ENCODE measurements at regions not wholly inside any gene's neighbourhood (a gene's known extent, or its start where the extent isn't known, plus 50 kb on each side); places are given as distances from the start of the nearest gene placed in this dataset.

DNA sequence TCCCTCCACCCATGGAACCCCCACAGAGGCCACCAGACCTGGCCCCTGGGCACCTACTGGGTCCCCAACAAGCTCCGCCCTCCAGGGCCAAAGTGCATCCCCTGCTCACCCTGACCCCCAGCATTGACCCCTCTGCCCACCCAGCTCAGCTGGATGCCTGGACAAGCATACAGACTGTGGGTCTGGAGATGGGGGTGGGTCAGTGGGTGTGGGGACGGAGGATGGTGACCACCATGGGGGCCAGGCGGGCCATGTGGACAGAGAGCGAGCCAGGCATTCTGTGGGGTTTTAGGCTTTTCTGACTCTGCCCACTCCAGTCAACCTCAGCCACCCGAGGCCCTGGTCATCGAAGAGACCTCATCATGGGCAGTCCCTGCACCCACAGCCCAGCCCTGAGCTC lies 183.7 kb downstream of the BRD1 start:
- in situ Hi-C loops (cut with HindIII; ENCODE audit: low sequenced_read_pairs): no loop called here

DNA sequence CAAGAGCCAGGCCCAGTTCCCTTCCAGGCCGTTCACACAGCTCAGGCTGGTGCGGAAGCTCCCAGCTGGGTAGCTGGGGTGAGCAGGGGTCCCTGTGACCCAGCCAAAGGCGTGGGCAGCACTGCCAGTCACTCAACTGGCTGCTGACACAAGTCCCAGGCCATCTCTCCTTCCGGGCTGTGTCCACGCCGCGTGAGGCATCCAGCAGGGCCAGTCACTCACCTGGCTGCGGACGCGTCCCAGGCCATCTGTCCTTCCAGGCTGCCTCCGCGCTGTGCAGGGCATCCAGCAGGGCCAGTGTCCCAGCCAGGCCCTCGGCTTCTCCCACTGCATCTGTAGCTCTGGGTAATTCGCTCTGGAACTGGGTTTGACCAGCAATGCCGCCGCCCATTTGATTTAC lies 184.2 kb downstream of the BRD1 start:
- in situ Hi-C loops (cut with HindIII; ENCODE audit: low sequenced_read_pairs): no loop called here

DNA sequence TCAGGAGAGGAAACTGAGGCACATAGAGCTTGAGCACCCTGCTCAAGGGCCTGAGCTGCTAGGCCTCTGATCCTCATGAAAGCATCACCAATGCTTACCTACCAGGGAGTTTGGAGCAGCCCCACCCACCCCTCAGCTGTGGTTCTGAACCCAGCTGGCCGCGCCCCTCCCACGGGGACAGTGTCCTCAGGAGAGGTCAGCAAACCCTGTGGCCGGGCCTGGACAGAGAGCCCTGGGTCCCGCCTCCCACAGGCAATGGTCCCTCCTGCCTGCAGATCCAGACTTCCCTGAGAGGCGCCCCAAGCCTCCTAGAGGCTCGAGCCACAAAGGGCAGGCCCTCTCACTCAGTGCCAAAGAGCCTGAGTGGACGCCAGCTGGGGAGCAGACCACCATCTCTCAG lies 184.9 kb downstream of the BRD1 start:
- in situ Hi-C loops (cut with HindIII; ENCODE audit: low sequenced_read_pairs): no loop called here

DNA sequence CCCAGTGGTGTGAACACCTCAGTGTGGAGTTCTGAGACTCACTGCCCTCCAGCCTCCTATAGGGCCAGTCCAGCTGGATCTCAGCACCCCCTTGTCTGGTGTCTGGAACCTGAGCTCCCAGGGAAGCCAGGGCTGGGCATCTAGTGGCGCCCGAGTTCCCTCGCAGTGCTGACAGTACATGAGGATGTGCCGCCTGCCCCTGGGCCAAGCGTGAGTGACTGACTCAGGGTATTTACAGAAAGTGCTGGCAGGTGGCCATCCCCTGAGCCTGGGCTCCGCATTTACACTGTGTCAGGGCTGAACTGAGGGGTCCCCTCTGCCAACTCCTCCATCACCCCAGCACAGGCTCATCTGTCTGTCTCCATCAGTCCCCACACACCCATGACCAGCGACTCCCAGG lies 185.3 kb downstream of the BRD1 start:
- in situ Hi-C loops (cut with HindIII; ENCODE audit: low sequenced_read_pairs): no loop called here

DNA sequence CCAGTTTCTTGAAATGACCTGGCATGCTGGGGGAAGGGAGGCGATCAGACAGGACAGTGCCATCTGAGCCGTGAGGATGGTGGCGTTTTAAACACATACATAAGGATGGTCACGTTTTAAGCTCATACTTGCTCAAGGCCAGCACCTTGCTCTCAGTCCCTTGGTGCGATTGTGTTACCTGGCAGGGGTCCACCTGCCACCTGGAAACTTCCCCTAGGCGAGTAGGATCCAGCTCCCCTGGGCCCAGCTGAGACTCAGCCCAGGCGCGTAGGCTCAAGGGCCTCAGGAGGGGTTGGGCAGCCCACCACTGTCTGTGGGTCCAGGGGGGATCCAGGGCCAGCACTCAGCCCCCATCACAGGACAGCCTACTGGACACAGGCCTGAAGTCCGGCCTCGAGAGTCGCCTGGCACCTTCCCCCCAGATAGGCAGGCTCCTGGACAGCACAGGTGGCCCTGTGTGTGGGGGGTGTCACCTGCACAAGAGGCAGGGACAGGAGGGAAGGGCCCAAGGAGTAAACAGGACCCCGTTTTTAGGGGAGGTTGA lies 185.8 kb downstream of the BRD1 start:
- in situ Hi-C loops (cut with HindIII; ENCODE audit: low sequenced_read_pairs): no loop called here

DNA sequence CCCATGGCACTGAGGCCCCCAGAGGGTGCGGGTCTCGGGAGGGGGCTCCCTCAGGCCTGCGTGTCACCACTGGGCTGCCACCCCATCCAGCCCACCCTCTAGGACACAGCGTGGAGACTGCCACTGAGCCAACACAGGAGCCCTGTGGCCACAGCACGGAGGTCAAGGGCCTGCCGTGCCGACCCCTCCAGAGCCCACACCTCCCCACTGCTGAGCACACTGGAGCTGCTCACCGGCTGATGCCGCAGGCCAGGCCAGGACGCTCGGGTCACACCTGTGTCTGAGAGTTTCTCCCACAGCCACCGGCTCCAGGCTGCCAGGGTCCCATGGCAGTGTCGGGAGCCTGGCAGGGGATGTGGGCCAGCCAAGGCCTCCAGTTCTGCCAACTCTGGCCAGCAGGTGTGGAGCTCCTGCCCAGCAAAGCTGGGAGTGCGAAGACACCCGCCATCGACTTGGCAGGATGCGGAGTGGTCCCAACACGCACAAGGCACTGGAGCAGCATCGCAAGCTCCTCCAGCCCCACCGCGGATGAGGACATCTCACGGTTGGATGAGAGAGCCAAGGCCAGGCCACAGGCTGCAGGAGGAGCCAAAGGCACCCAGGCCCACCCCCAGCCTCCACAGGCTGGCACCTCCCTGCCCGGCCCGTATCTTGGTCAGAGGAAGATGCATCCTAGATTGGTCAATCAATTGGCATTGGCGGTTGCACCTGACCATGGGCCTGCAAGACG lies 187.1 kb downstream of the BRD1 start:
- in situ Hi-C loops (cut with HindIII; ENCODE audit: low sequenced_read_pairs): no loop called here

DNA sequence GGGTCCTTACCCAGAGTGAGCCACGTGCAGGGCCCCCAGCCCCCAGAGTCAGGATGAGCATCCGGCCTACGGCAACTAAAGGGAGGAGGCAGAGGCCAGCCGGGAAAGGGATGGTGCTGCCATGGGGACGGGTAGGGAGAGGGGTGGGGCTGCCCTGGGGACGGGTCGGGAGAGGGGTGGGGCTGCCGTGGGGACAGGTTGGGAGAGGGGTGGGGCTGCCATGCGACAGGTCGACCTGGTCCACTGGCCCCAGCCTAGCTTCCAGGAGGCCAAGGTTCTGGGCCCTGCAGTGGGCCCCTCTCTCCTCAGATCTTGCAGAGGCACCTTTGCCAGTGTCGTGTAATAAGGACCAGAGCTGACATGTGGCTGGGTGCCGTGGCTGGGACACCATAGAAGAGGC lies 187.7 kb downstream of the BRD1 start:
- in situ Hi-C loops (cut with HindIII; ENCODE audit: low sequenced_read_pairs): loop anchor here (5.0 kb wide), 1 partner anchor 83 kb away; no protein-coding TSS in a partner anchor

DNA sequence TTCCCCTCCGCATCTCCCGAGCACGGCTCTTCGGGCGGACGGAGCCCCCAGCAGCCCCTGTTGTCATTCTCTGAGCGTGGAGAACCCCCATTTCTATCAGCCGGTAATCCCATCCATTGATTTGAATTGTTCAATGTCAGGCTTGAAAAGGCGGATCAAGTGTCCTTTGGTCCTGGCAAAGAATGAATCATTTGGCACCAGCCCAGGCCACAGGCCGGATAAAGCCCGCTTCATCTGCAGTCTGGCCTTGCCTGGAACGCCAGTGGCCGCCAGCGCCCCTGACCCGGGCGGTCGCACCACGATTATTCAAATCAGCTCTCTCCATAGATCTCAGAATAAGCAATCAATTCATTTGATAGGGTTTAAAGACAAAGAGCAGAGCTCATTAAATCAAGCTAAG lies 188.9 kb downstream of the BRD1 start:
- in situ Hi-C loops (cut with HindIII; ENCODE audit: low sequenced_read_pairs): loop anchor here (5.0 kb wide), 1 partner anchor 81 kb away; no protein-coding TSS in a partner anchor

DNA sequence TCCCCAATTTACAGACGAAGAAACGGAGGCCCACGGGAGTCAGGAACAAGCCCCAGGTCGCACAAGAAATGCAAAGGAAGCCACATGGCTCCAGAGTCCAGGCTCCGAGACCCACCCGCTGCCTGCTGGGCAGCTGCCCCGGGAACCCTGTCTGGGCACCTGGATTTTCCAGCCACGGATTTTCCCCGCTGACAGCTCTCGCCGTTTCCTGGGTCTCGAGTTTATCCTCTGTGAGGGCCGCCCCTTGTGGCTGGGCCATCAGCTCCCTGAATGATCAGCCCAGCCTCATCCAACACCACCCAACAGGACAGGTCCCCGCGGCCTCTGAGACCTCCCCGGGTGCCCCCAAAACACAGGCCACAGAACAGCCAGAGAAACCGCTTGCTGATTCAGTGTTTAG lies 189.7 kb downstream of the BRD1 start:
- in situ Hi-C loops (cut with HindIII; ENCODE audit: low sequenced_read_pairs): loop anchor here (5.0 kb wide), 1 partner anchor 81 kb away; no protein-coding TSS in a partner anchor

DNA sequence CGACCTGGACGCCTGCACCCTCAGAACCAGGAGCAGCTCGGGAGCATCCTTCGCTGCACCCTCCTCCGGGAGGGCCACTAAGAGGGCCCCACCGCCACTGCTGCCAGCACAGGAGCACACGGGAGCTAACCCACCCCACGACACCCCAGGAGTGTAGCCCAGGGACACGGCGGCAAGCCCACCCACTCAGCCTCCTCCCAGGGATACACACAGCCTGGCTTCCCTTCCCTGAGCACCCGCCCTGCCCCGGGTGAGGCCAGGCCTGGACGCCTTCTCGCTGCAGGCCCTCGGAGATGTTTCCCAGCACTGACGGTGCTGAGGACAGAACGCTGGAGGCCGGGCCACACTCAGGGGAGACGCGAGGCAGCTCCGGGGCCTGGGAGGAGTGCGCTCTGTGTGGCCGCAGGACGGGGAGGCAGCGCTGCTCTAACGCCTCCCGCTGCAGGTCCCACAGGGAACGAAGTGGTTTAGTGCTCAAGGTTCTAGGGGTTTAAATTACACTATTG lies 190.4 kb downstream of the BRD1 start:
- in situ Hi-C loops (cut with HindIII; ENCODE audit: low sequenced_read_pairs): loop anchor here (5.0 kb wide), 1 partner anchor 80 kb away; no protein-coding TSS in a partner anchor

DNA sequence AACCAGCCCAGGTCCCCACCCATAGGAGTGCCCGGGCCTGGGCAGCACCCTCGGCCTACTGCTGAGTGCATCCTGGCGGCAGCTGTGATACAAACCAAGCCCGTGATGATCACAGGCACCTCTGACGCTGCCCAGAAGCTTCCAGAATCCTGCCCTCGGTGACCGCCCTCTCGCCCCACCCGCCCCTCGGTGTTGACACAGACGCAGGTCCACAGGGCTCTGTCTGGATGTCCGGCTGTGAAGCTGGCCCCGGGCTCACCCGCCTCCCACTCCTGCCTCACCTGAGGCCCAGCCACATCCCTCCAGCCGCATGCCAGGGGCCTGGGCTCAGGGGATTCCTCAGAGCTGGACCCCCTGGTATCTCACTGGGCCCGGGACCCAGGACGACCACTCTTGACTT lies 191.0 kb downstream of the BRD1 start:
- in situ Hi-C loops (cut with HindIII; ENCODE audit: low sequenced_read_pairs): loop anchor here (5.0 kb wide), 1 partner anchor 79 kb away; no protein-coding TSS in a partner anchor

DNA sequence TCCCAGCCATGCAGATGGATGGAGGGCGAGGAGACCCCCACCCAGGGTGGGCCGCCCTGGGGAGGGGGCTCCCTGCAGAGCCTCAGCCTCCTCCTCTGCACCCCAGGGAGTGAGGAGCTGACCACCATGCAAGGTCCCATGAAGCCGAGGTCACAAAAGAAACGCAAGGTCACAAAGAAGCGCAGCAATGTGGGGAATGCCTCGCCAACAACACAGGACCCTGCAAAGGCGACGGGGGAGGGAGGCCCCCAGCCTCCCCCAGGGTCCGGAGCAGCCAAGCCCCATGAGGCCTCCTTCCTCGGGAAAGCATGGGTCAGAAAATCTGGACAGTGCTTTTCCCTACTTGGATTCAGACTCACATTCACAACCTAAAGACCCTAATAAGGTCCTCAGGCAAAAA lies 191.5 kb downstream of the BRD1 start:
- in situ Hi-C loops (cut with HindIII; ENCODE audit: low sequenced_read_pairs): loop anchor here (5.0 kb wide), 1 partner anchor 79 kb away; no protein-coding TSS in a partner anchor

DNA sequence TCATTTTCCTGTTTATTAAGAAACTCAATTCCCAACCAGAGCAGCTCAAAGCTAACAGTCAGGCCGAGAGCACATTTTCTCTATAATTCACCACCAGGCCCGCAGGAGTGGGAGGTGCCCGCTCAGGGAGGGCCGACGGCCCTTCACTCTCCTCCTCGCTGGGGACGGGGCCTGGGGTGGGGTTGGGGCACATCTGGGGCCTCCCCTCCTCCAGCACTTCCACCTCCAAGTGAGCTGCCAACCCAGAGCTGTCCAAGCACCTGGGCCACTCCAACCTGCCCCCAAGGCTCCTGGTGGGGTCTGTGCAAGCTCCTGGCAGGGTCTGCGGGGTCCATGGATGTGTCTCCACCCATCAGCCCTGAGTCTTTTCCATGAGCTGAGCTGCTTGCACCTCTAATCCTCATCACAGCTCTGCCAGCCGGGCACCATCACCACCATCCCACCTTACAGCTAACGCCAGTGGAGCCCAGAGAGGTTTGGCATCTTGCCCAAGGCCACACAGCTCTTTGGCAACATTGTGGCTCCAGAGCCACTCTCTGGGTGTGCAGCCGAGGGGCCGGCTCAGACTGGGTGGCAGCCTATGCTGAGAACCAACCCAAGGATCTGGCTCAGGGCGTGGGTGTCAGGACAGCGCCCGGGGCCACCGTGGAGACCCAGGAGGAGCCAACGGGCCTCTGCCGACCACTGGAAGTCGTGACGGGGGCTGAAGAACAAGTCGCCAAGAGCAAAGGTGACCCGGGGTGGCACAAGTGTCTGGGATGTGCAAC lies 193.5 kb downstream of the BRD1 start:
- in situ Hi-C loops (cut with HindIII; ENCODE audit: low sequenced_read_pairs): no loop called here

DNA sequence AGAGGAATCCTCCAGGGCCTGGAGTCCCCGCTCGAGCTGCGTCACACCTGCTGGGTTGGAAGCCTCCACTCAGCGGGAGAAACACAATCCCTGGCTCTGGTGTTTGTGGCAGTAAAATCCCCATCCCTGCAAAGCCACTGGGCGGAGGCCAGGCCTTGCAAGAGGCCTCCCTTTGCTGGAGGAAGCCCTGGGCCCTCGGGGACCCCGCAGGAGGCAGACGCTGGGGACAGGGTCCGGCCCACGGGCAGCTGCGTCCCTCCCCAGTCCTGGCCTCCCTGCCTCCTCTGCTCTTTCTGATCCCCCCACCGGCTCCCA lies 194.7 kb downstream of the BRD1 start:
- in situ Hi-C loops (cut with HindIII; ENCODE audit: low sequenced_read_pairs): no loop called here

DNA sequence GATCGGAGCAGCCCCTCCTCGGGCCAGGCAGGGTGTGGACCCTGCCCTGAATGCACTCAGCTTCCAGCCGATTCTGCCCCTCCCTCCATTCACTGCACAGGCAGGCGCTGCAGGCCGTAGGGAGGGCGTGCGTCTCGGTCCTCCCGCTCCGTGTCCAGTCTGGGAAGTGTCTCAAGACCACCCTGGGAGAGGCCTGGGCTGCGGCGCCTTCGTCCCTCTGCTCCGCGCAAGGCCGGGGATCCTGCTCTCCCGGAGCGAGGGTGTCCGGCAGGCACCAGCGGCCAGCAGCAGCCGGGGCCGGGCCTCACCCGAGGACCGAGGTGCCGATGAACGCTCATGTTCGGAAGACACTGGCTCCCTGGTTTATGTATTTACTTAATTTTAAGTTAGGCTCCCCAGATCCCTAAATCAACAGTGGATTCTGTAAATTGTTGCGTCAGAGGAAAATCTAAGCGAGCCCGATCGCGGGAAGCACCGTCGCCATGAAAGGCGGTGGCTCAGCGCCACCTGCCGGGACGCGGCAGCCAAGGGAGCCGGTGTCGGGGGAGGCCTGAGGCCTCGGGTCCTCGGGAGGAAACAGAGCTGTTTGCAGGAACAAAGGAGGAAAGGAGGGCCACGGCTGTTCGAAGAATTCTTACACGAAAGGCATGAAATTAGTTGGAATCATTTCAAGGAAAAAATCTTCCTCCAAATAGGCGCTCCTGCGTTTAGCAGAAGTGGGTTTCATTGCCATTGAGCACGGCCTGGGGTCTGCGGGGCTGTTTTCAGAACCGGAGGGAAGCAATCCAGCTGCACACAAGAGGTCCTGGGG lies 195.3 kb downstream of the BRD1 start:
- in situ Hi-C loops (cut with HindIII; ENCODE audit: low sequenced_read_pairs): no loop called here

DNA sequence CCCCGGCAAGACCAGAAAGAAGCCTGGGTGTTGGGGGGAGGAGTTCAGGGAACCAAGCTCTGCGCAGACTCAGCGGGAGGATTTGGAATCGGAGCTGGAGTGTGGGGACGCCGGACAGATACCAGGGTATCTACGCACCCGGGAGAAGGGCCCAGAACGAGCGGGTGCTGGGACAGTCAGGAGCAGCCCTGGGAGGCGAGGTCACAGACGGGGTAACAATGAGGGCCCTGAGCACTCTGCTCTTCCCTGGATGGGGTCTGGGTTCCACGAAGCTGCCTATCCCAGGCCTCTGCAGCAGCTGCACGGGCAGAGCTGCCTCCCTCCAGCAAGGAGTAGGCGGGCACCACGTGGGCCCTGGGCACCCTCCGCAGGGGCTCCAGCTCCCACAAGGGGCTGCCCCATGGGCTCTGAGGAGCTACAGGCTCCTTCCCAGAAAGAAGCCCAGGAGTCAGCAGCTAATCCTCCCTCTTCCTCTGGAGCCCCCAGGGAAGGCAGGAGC lies 197.2 kb downstream of the BRD1 start:
- in situ Hi-C loops (cut with HindIII; ENCODE audit: low sequenced_read_pairs): no loop called here

DNA sequence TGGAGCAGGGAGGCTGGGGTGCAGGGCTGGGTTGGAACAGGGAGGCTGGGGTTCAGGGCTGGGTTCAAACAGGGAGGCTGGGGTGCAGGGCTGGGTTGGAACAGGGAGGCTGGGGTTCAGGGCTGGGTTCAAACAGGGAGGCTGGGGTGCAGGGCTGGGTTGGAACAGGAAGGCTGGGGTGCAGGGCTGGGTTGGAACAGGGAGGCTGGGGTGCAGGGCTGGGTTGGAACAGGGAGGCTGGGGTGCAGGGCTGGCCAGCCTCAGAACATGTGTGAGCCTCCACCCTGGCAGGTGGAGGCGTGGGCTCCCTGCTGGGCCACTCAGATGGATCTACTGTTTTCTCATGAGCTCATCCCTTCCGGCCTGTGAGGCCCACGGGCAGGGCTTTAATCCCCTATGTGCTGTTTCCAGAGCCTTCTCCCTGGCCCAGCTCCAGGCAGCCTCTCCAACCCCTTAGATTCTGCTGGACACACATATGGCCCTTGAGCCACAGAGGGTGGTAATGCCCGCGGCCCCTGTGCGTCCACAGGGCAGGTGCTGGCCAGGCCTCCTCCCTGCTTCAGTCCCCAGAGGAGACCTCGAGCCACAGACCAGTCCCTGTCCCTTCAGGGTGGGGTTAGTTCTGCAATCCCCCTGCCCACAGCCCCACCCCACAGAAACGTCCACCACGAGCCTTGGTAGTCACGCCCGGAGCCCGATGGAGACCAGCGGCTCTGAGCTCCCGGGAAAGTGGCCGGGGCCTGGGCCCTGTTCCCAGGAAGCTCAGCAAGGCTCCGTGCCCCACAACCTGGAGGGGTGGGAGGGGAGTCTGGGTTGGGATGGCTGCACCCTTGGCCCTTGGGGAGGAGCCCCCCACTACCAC lies 197.9 kb downstream of the BRD1 start:
- in situ Hi-C loops (cut with HindIII; ENCODE audit: low sequenced_read_pairs): no loop called here

DNA sequence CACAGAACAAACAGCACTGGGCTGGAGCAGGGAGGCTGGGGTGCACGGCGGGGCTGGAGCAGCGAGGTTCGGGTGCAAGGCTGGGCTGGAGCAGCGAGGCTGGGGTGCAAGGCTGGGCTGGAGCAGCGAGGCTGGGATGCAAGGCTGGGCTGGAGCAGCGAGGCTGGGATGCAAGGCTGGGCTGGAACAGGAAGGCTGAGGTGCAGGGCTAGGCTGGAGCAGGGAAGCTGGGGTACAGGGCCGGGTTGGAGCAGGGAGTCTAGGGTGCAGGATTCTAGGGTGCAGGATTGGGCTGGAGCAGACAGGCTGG lies 198.5 kb downstream of the BRD1 start:
- in situ Hi-C loops (cut with HindIII; ENCODE audit: low sequenced_read_pairs): no loop called here

DNA sequence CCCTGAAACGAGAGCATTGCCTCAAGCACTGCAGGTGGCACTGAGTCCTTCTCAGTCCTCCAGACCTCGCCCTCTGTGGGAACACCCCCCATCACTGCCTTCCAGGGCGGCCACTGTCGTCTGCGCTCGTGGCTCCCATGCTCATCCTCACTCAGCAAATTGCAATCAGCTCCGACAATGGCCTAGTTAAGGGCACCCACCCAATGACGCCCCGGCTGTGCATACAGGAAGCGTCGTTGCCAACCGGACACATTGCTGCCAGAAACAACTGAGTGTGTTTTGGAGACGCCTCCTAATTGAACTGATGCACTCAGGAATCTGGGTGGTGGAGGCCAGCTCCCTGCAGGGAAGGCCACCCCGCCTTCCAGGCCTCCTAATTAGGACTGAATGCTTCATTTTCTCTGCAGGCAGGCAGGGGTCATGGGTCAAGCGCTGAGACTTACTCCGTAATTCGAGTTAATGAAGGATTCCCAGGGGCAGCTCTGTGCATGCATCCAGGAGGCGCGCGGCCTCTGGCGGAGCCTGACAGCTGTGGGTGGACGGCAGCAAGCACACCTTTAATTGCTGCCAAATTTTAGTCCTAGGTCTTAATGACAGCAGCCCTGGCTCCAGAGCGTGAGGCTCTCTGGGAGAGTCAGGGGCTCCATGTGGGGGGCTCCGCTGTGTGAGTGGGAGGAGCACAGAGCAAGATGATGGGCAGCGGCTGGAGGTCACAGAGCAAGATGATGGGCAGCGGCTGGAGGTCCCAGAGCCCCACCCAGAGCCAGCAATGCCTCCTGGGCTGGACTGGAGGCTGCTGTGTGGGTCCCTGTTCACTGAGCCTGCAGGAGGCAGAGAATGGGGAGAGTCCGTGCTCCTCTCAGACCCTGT lies 199.0 kb downstream of the BRD1 start:
- in situ Hi-C loops (cut with HindIII; ENCODE audit: low sequenced_read_pairs): no loop called here

Data from DLD1 (cell line).